ENCODE measurements at regions not wholly inside any gene's neighbourhood (a gene's known extent, or its start where the extent isn't known, plus 50 kb on each side); places are given as distances from the start of the nearest gene placed in this dataset.
A peak's percentile ranks its signal among the peaks of the same experiment; 100 is the strongest.

DNA sequence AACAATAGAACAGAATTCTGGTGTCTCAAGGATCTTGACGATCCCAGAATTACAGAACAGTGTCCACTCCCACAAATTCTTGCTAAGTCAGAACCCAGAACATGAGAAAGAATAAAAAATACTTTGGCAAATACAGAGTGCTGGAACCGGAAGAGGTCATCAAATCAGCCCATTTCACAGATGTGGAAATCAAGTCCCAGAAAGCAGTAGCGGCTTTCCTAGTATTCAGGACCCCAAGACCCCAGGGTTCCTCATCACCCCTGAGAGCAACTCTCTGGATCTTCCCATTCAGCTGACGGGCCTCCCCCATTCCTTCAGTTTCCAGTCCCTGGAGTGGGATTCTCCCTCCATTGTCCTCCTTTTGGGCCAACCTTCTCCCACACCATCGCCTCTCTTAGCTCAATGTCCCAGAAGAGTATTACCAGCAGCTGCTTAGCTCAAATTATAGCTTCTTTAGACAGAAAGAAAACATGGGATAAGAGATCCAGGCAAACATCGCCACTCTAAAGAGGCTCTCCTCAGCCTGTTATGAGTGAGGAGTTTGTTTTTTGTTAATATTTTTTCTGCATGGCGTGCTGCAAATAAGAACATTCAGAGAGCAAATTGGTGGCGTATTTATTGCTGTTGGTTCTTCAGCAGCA lies 268.3 kb downstream of the MN1 start:
- Histone ChIP-seq H3K9me3 (ENCODE audit: control insufficient read depth in 4 of 4, insufficient read depth in 3 of 4, low read length in 3 of 4) (peaks cover 0 to 4% (median 0%) of the 10 kb centered on the region in 4 donors), H3K27me3 (ENCODE audit: control insufficient read depth in 3 of 3, insufficient read depth in 3 of 3, low read length in 2 of 3) (no peaks in the 10 kb centered on the region), H3K4me1 (ENCODE audit: control insufficient read depth in 5 of 5, insufficient read depth in 5 of 5, low read length in 5 of 5) (peaks cover 0 to 15% (median 2%) of the 10 kb centered on the region in 5 donors), H3K36me3 (ENCODE audit: control insufficient read depth in 4 of 4, insufficient read depth in 4 of 4, low read length in 4 of 4) (no peaks in the 10 kb centered on the region), H3K9ac (ENCODE audit: insufficient read depth in 1 of 2, low read length in 2 of 2) (no peak overlapping the region), H3K27ac (ENCODE audit: low read depth in 1 of 2, low read length in 1 of 2) (no peak overlapping the region), H3K4me3 (no peak overlapping the region)
- TF ChIP-seq, protein P1, sequence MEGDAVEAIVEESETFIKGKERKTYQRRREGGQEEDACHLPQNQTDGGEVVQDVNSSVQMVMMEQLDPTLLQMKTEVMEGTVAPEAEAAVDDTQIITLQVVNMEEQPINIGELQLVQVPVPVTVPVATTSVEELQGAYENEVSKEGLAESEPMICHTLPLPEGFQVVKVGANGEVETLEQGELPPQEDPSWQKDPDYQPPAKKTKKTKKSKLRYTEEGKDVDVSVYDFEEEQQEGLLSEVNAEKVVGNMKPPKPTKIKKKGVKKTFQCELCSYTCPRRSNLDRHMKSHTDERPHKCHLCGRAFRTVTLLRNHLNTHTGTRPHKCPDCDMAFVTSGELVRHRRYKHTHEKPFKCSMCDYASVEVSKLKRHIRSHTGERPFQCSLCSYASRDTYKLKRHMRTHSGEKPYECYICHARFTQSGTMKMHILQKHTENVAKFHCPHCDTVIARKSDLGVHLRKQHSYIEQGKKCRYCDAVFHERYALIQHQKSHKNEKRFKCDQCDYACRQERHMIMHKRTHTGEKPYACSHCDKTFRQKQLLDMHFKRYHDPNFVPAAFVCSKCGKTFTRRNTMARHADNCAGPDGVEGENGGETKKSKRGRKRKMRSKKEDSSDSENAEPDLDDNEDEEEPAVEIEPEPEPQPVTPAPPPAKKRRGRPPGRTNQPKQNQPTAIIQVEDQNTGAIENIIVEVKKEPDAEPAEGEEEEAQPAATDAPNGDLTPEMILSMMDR (IDR thresholded peaks at IDR 0.05; ENCODE audit: control extremely low read depth, extremely low read depth) = no peak
- ATAC-seq (ENCODE audit: insufficient read depth, low FRiP score) (no peak), DNase-seq (no peak)
- WGBS, 2 donors = 80 to 88% methylated on average over 8 of the region's 8 CpGs

DNA sequence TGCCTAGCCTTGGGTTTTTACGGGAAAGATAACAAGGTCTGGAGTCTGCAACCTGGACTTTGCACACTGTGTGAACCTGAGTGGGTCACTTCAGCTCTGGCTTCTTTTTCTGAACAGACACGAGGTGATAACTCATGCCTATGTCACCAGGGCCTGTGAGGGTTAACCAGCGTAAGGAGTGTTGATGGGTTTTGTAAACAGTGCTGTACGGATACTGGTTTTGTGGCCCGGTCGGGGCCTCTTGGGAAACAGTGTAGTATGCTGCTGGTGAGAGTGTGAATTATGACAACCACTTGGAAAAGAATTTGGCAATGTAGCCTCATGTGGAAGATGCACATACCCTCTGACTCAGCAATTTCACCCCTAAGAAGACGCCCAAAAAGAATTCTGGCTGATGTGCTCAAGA lies 266.8 kb downstream of the MN1 start:
- peaks cover 0 to 17% (median 2%) of the 10 kb centered on the region in 5 donors for H3K4me1 ChIP-seq (ENCODE audit: control insufficient read depth in 5 of 5, insufficient read depth in 5 of 5, low read length in 5 of 5)
- H3K27me3 ChIP-seq (ENCODE audit: control insufficient read depth in 3 of 3, insufficient read depth in 3 of 3, low read length in 2 of 3) = no peaks in the 10 kb centered on the region
- TF ChIP-seq, protein P1 (IDR thresholded peaks at IDR 0.05; ENCODE audit: control extremely low read depth, extremely low read depth) = no peak
- H3K36me3 ChIP-seq (ENCODE audit: control insufficient read depth in 4 of 4, insufficient read depth in 4 of 4, low read length in 4 of 4) = no peaks in the 10 kb centered on the region
- ATAC-seq (ENCODE audit: insufficient read depth, low FRiP score) (no peak), DNase-seq (peak in 1 of 3 donors; percentile 59)
- peaks cover 0 to 4% (median 0%) of the 10 kb centered on the region in 4 donors for H3K9me3 ChIP-seq (ENCODE audit: control insufficient read depth in 4 of 4, insufficient read depth in 3 of 4, low read length in 3 of 4)
- 56 to 60% methylated on average over 7 of the region's 7 CpGs for WGBS, 2 donors
- no peak overlapping the region for H3K27ac ChIP-seq (ENCODE audit: low read depth in 1 of 2, low read length in 1 of 2)
- no peak overlapping the region for H3K4me3 ChIP-seq
- H3K9ac ChIP-seq (ENCODE audit: insufficient read depth in 1 of 2, low read length in 2 of 2) = no peak overlapping the region

DNA sequence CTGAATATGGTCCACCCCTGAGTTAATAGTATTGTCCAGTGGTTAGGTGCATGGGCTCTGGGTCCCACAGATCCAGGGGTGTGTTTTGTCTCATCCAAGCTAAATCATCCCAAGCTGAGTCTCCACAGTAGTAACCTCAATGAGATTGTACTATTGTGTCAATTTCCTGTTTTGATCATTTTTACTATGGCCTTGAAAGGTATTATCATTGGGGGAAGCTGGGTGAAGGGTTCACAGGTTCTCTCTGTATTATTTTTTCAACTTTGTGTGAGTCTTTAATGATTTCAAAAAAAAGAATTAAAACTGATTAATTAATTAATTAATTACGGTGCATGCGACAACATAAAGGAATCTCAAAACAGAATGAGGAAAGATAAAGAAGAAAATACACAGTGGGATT lies 266.1 kb downstream of the MN1 start:
- Histone ChIP-seq H3K27ac (ENCODE audit: low read depth in 1 of 2, low read length in 1 of 2) (no peak overlapping the region), H3K36me3 (ENCODE audit: control insufficient read depth in 4 of 4, insufficient read depth in 4 of 4, low read length in 4 of 4) (no peaks in the 10 kb centered on the region), H3K4me1 (ENCODE audit: control insufficient read depth in 5 of 5, insufficient read depth in 5 of 5, low read length in 5 of 5) (peaks cover 0 to 25% (median 2%) of the 10 kb centered on the region in 5 donors), H3K9me3 (ENCODE audit: control insufficient read depth in 4 of 4, insufficient read depth in 3 of 4, low read length in 3 of 4) (peaks cover 0 to 4% (median 0%) of the 10 kb centered on the region in 4 donors), H3K9ac (ENCODE audit: insufficient read depth in 1 of 2, low read length in 2 of 2) (no peak overlapping the region), H3K27me3 (ENCODE audit: control insufficient read depth in 3 of 3, insufficient read depth in 3 of 3, low read length in 2 of 3) (no peaks in the 10 kb centered on the region), H3K4me3 (no peak overlapping the region)
- TF ChIP-seq, protein P1 (IDR thresholded peaks at IDR 0.05; ENCODE audit: control extremely low read depth, extremely low read depth) = no peak
- DNase-seq (no peak), ATAC-seq (ENCODE audit: insufficient read depth, low FRiP score) (no peak)
- WGBS, 2 donors = 97 to 98% methylated on average over 2 of the region's 2 CpGs

DNA sequence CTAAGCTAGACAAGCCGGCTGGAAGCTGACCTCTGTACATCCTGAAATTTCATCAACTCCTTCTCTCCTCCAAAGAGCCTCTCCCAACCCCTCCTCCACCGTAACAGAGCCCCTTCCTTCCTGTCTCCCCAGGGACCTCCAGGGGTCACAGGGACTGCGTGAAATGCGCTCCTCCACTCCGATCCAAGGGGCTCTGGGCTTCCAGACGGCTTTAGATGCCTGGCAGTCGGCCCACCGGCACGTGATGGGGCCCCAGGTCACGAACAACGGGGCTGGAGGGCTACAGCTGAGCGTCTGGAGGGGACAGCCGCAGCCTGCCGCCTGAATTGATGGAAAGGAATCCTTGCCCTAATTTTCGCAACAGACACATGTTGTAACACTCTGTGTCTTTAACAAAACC lies 264.1 kb downstream of the MN1 start:
- H3K27ac ChIP-seq (ENCODE audit: low read depth in 1 of 2, low read length in 1 of 2) = no peak overlapping the region
- peaks cover 0 to 38% (median 2%) of the 10 kb centered on the region in 5 donors for H3K4me1 ChIP-seq (ENCODE audit: control insufficient read depth in 5 of 5, insufficient read depth in 5 of 5, low read length in 5 of 5)
- DNase-seq = peak; percentile 70 to 83 (median 76)
- no peaks in the 10 kb centered on the region for H3K36me3 ChIP-seq (ENCODE audit: control insufficient read depth in 4 of 4, insufficient read depth in 4 of 4, low read length in 4 of 4)
- WGBS, 2 donors = 23 to 40% methylated on average over 15 of the region's 15 CpGs
- no peak overlapping the region for H3K4me3 ChIP-seq
- no peak for ATAC-seq (ENCODE audit: insufficient read depth, low FRiP score)
- H3K9ac ChIP-seq (ENCODE audit: insufficient read depth in 1 of 2, low read length in 2 of 2) = no peak overlapping the region
- H3K9me3 ChIP-seq (ENCODE audit: control insufficient read depth in 4 of 4, insufficient read depth in 3 of 4, low read length in 3 of 4) = no peaks in the 10 kb centered on the region
- TF ChIP-seq, protein P1 (IDR thresholded peaks at IDR 0.05; ENCODE audit: control extremely low read depth, extremely low read depth) = no peak
- H3K27me3 ChIP-seq (ENCODE audit: control insufficient read depth in 3 of 3, insufficient read depth in 3 of 3, low read length in 2 of 3) = no peaks in the 10 kb centered on the region

All from lung (tissue), 11 donors.